ENCODE measurements at regions not wholly inside any gene's neighbourhood (a gene's known extent, or its start where the extent isn't known, plus 50 kb on each side); places are given as distances from the start of the nearest gene placed in this dataset.
"Not testable (repeated sequence)": the region's sequence is repeated elsewhere in the genome, so short reads cannot be mapped to it uniquely, and the experiment has no call there.

- H3K27me3 ChIP-seq (replicated peaks; ENCODE audit: control insufficient read depth, insufficient read depth, low read length) = no peaks in the 10 kb centered on the region
- no peaks in the 10 kb centered on the region for H3K36me3 ChIP-seq (ENCODE audit: control insufficient read depth, insufficient read depth, low read length)
- H3K4me3 ChIP-seq (replicated peaks; ENCODE audit: low read depth, low read length) = no peak overlapping the region
- peak; percentile 41 for TF ChIP-seq CTCF (IDR thresholded peaks at IDR 0.05; ENCODE audit: insufficient read depth, low read length, poor library complexity, severe bottlenecking)
- DNase-seq (ENCODE audit: extremely low read depth, insufficient read length) = no peak
Observed at GRCh38 chr7:20539201-20539600, 76.3 kb upstream of the ABCB5 start.

- Histone ChIP-seq H3K4me3 (replicated peaks; ENCODE audit: low read depth, low read length) (no peak overlapping the region), H3K36me3 (ENCODE audit: control insufficient read depth, insufficient read depth, low read length) (no peaks in the 10 kb centered on the region), H3K27me3 (replicated peaks; ENCODE audit: control insufficient read depth, insufficient read depth, low read length) (no peaks in the 10 kb centered on the region)
- no peak for TF ChIP-seq CTCF (IDR thresholded peaks at IDR 0.05; ENCODE audit: insufficient read depth, low read length, poor library complexity, severe bottlenecking)
- peak; percentile 46 for DNase-seq (ENCODE audit: extremely low read depth, insufficient read length)
Observed at GRCh38 chr7:20541608-20542349, 73.7 kb upstream of the ABCB5 start.

- no peak overlapping the region for H3K4me3 ChIP-seq (replicated peaks; ENCODE audit: low read depth, low read length)
- TF ChIP-seq CTCF (IDR thresholded peaks at IDR 0.05; ENCODE audit: insufficient read depth, low read length, poor library complexity, severe bottlenecking) = no peak
- no peak for DNase-seq (ENCODE audit: extremely low read depth, insufficient read length)
- H3K36me3 ChIP-seq (ENCODE audit: control insufficient read depth, insufficient read depth, low read length) = no peaks in the 10 kb centered on the region
- no peaks in the 10 kb centered on the region for H3K27me3 ChIP-seq (replicated peaks; ENCODE audit: control insufficient read depth, insufficient read depth, low read length)
Observed at GRCh38 chr7:20542594-20542993, 72.9 kb upstream of the ABCB5 start.

GRCh38 chr7:20543500-20543899, 72.0 kb upstream of the ABCB5 start:
- DNase-seq (ENCODE audit: extremely low read depth, insufficient read length) = no peak
- no peak for TF ChIP-seq CTCF (IDR thresholded peaks at IDR 0.05; ENCODE audit: insufficient read depth, low read length, poor library complexity, severe bottlenecking)
- Histone ChIP-seq H3K27me3 (replicated peaks; ENCODE audit: control insufficient read depth, insufficient read depth, low read length) (no peaks in the 10 kb centered on the region), H3K36me3 (ENCODE audit: control insufficient read depth, insufficient read depth, low read length) (no peaks in the 10 kb centered on the region), H3K4me3 (replicated peaks; ENCODE audit: low read depth, low read length) (no peak overlapping the region)

- Histone ChIP-seq H3K36me3 (ENCODE audit: control insufficient read depth, insufficient read depth, low read length) (no peaks in the 10 kb centered on the region), H3K27me3 (replicated peaks; ENCODE audit: control insufficient read depth, insufficient read depth, low read length) (no peaks in the 10 kb centered on the region), H3K4me3 (replicated peaks; ENCODE audit: low read depth, low read length) (no peak overlapping the region)
- TF ChIP-seq CTCF (IDR thresholded peaks at IDR 0.05; ENCODE audit: insufficient read depth, low read length, poor library complexity, severe bottlenecking) = no peak
- no peak for DNase-seq (ENCODE audit: extremely low read depth, insufficient read length)
Observed at GRCh38 chr7:20545016-20545415, 70.5 kb upstream of the ABCB5 start.

GRCh38 chr7:20546958-20547357, 68.5 kb upstream of the ABCB5 start:
- not testable (repeated sequence) for H3K4me3 ChIP-seq (replicated peaks; ENCODE audit: low read depth, low read length); H3K36me3 ChIP-seq (ENCODE audit: control insufficient read depth, insufficient read depth, low read length); H3K27me3 ChIP-seq (replicated peaks; ENCODE audit: control insufficient read depth, insufficient read depth, low read length); DNase-seq (ENCODE audit: extremely low read depth, insufficient read length)

Measured in GM06990 (cell line).